Posterior vena cava (tissue), 2 donors: ENCODE measurements at regions not wholly inside any gene's neighbourhood (a gene's known extent, or its start where the extent isn't known, plus 50 kb on each side); places are given as distances from the start of the nearest gene placed in this dataset.

Source experiments
- DNase-seq: peaks from one replicate; pipeline ENCODE4 v3.0.0-alpha.2; 2020; ENCODE audit warnings: low spot score
- intact Hi-C, 2 donors: fragments of 100-400 bp; cut with DNase I; formaldehyde crosslinking; loops; one replicate each; pipeline versions ENCODE4 v1.14.1 to v1.14.2; 2022 to 2023
- donor health status: DM: yes; HTN: yes; CAD: no.
- donor health status: DM: yes; HTN: yes; CAD: no.

- DNase-seq, result no peak
- intact Hi-C loops, result no loop called here
These were observed 393.8 kb downstream of the ZNF385D start for GRCh38 chr3:21357241-21357640.

GRCh38 chr3:21356402-21356801 lies 394.6 kb downstream of the ZNF385D start:
- intact Hi-C loops, result no loop called here
- DNase-seq, result no peak

- intact Hi-C loops, result no loop called here
- no peak for DNase-seq
These were observed 405.5 kb downstream of the ZNF385D start for GRCh38 chr3:21345382-21345976.

- DNase-seq, result no peak
- intact Hi-C loops, result no loop called here
These were observed 419.2 kb downstream of the ZNF385D start for GRCh38 chr3:21331857-21332256.

GRCh38 chr3:21331321-21331720 lies 419.7 kb downstream of the ZNF385D start:
- no peak for DNase-seq
- intact Hi-C loops, result no loop called here

- DNase-seq, result no peak
- intact Hi-C loops, result no loop called here
These were observed 420.7 kb downstream of the ZNF385D start for GRCh38 chr3:21330293-21330692.

GRCh38 chr3:21328711-21329390 lies 422.2 kb downstream of the ZNF385D start:
- intact Hi-C loops, result no loop called here
- DNase-seq, result no peak

GRCh38 chr3:21326704-21327475 lies 424.1 kb downstream of the ZNF385D start:
- DNase-seq, result no peak

GRCh38 chr3:21314688-21315087 lies 436.3 kb downstream of the ZNF385D start:
- no peak for DNase-seq
- intact Hi-C loops, result no loop called here

More at GRCh38 chr3:21326704-21327475, 424.1 kb downstream of the ZNF385D start:
- intact Hi-C loops, result no loop called here

GRCh38 chr3:21310891-21311290 lies 440.1 kb downstream of the ZNF385D start:
- intact Hi-C loops, result no loop called here

GRCh38 chr3:21310161-21310560 lies 440.8 kb downstream of the ZNF385D start:
- intact Hi-C loops, result no loop called here
- no peak for DNase-seq

More at GRCh38 chr3:21310891-21311290, 440.1 kb downstream of the ZNF385D start:
- DNase-seq, result no peak

GRCh38 chr3:21297304-21297703 lies 453.7 kb downstream of the ZNF385D start:
- no peak for DNase-seq
- intact Hi-C loops, result no loop called here

- intact Hi-C loops, result no loop called here
- no peak for DNase-seq
These were observed 456.2 kb downstream of the ZNF385D start for GRCh38 chr3:21294768-21295167.

GRCh38 chr3:21292971-21293370 lies 458.0 kb downstream of the ZNF385D start:
- DNase-seq, result no peak
- intact Hi-C loops, result no loop called here

- DNase-seq, result no peak
- intact Hi-C loops, result no loop called here
These were observed 460.5 kb downstream of the ZNF385D start for GRCh38 chr3:21290557-21290956.

- intact Hi-C loops, result no loop called here
- DNase-seq, result no peak
These were observed 476.9 kb downstream of the ZNF385D start for GRCh38 chr3:21274079-21274571.

- DNase-seq, result no peak
- intact Hi-C loops, result no loop called here
These were observed 477.6 kb downstream of the ZNF385D start for GRCh38 chr3:21273259-21274025.

- DNase-seq, result peak; percentile 74
These were observed 479.4 kb downstream of the ZNF385D start for GRCh38 chr3:21271606-21272016.

GRCh38 chr3:21269882-21270281 lies 481.1 kb downstream of the ZNF385D start:
- no peak for DNase-seq
- intact Hi-C loops, result no loop called here

More at GRCh38 chr3:21271606-21272016, 479.4 kb downstream of the ZNF385D start:
- intact Hi-C loops, result no loop called here

- DNase-seq, result no peak
- intact Hi-C loops, result no loop called here
These were observed 490.5 kb downstream of the ZNF385D start for GRCh38 chr3:21260507-21260906.
